ENCODE measurements at regions not wholly inside any gene's neighbourhood (a gene's known extent, or its start where the extent isn't known, plus 50 kb on each side); places are given as distances from the start of the nearest gene placed in this dataset.
A peak's percentile ranks its signal among the peaks of the same experiment; 100 is the strongest.

GRCh38 chr6:88426005-88426404 lies 259.9 kb upstream of the CNR1 start:
- Mint-ChIP-seq H3K36me3 (ENCODE audit: low read depth) (no peaks in the 10 kb centered on the region), H3K4me3 (no peak overlapping the region), H3K27me3 (ENCODE audit: insufficient read depth, low read depth, poor library complexity) (no peaks in the 10 kb centered on the region), H3K27ac (no peak overlapping the region), H3K9me3 (no peaks in the 10 kb centered on the region), H3K4me1 (no peaks in the 10 kb centered on the region)
- ATAC-seq (no peak), DNase-seq (ENCODE audit: low spot score) (no peak)
- TF ChIP-seq, protein P1, sequence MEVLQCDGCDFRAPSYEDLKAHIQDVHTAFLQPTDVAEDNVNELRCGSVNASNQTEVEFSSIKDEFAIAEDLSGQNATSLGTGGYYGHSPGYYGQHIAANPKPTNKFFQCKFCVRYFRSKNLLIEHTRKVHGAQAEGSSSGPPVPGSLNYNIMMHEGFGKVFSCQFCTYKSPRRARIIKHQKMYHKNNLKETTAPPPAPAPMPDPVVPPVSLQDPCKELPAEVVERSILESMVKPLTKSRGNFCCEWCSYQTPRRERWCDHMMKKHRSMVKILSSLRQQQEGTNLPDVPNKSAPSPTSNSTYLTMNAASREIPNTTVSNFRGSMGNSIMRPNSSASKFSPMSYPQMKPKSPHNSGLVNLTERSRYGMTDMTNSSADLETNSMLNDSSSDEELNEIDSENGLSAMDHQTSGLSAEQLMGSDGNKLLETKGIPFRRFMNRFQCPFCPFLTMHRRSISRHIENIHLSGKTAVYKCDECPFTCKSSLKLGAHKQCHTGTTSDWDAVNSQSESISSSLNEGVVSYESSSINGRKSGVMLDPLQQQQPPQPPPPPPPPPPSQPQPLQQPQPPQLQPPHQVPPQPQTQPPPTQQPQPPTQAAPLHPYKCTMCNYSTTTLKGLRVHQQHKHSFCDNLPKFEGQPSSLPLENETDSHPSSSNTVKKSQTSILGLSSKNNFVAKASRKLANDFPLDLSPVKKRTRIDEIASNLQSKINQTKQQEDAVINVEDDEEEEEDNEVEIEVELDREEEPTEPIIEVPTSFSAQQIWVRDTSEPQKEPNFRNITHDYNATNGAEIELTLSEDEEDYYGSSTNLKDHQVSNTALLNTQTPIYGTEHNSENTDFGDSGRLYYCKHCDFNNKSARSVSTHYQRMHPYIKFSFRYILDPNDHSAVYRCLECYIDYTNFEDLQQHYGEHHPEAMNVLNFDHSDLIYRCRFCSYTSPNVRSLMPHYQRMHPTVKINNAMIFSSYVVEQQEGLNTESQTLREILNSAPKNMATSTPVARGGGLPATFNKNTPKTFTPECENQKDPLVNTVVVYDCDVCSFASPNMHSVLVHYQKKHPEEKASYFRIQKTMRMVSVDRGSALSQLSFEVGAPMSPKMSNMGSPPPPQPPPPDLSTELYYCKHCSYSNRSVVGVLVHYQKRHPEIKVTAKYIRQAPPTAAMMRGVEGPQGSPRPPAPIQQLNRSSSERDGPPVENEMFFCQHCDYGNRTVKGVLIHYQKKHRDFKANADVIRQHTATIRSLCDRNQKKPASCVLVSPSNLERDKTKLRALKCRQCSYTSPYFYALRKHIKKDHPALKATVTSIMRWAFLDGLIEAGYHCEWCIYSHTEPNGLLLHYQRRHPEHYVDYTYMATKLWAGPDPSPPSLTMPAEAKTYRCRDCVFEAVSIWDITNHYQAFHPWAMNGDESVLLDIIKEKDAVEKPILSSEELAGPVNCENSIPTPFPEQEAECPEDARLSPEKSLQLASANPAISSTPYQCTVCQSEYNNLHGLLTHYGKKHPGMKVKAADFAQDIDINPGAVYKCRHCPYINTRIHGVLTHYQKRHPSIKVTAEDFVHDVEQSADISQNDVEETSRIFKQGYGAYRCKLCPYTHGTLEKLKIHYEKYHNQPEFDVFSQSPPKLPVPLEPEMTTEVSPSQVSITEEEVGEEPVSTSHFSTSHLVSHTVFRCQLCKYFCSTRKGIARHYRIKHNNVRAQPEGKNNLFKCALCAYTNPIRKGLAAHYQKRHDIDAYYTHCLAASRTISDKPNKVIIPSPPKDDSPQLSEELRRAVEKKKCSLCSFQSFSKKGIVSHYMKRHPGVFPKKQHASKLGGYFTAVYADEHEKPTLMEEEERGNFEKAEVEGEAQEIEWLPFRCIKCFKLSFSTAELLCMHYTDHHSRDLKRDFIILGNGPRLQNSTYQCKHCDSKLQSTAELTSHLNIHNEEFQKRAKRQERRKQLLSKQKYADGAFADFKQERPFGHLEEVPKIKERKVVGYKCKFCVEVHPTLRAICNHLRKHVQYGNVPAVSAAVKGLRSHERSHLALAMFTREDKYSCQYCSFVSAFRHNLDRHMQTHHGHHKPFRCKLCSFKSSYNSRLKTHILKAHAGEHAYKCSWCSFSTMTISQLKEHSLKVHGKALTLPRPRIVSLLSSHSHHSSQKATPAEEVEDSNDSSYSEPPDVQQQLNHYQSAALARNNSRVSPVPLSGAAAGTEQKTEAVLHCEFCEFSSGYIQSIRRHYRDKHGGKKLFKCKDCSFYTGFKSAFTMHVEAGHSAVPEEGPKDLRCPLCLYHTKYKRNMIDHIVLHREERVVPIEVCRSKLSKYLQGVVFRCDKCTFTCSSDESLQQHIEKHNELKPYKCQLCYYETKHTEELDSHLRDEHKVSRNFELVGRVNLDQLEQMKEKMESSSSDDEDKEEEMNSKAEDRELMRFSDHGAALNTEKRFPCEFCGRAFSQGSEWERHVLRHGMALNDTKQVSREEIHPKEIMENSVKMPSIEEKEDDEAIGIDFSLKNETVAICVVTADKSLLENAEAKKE (CRISPR knock-in tag; IDR thresholded peaks at IDR 0.05): no peak
- TF ChIP-seq, protein P2, sequence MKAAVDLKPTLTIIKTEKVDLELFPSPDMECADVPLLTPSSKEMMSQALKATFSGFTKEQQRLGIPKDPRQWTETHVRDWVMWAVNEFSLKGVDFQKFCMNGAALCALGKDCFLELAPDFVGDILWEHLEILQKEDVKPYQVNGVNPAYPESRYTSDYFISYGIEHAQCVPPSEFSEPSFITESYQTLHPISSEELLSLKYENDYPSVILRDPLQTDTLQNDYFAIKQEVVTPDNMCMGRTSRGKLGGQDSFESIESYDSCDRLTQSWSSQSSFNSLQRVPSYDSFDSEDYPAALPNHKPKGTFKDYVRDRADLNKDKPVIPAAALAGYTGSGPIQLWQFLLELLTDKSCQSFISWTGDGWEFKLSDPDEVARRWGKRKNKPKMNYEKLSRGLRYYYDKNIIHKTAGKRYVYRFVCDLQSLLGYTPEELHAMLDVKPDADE (IDR thresholded peaks at IDR 0.05): no peak
- TF ChIP-seq ZNF114 (CRISPR knock-in tag; IDR thresholded peaks at IDR 0.05) (no peak), EZH2phosphoT487 (IDR thresholded peaks at IDR 0.05; ENCODE audit: unreplicated experiment) (no peak), JUNB (IDR thresholded peaks at IDR 0.05; ENCODE audit: unreplicated experiment) (no peak), STAT1 (IDR thresholded peaks at IDR 0.05; ENCODE audit: unreplicated experiment) (no peak), EZH2 (IDR thresholded peaks at IDR 0.05; ENCODE audit: low read depth, unreplicated experiment) (no peak), REST (IDR thresholded peaks at IDR 0.05; ENCODE audit: unreplicated experiment) (no peak), NANOG (IDR thresholded peaks at IDR 0.05; ENCODE audit: borderline replicate concordance) (no peak), CTCF (conservative IDR thresholded peaks at IDR 0.05; ENCODE audit: low read depth in 2 of 2) (no peak), CREB1 (CRISPR knock-in tag; IDR thresholded peaks at IDR 0.05; ENCODE audit: low read depth) (no peak), POLR2AphosphoS5 (IDR thresholded peaks at IDR 0.05; ENCODE audit: low read depth) (no peak)
- Histone ChIP-seq H3K27me3 (ENCODE audit: insufficient read depth) (no peaks in the 10 kb centered on the region), H3K9me2 (ENCODE audit: insufficient read depth) (no peaks in the 10 kb centered on the region), H3K27ac (ENCODE audit: low read depth) (no peak overlapping the region), H3K4me3 (no peak overlapping the region), H3K4me1 (ENCODE audit: insufficient read depth) (no peaks in the 10 kb centered on the region), H3K36me3 (ENCODE audit: insufficient read depth) (no peaks in the 10 kb centered on the region), H3K79me2 (replicated peaks; ENCODE audit: insufficient read depth) (no peaks in the 10 kb centered on the region), H4K20me1 (replicated peaks; ENCODE audit: insufficient read depth) (no peaks in the 10 kb centered on the region), H3K4me2 (no peak overlapping the region), H3F3A (replicated peaks; ENCODE audit: low read depth) (no peaks in the 10 kb centered on the region), H2AFZ (0 out of 2 replicates have a peak overlapping the region, but pooled peaks have one; percentile 5)
